IMR-90 (cell line): ENCODE measurements at regions not wholly inside any gene's neighbourhood (a gene's known extent, or its start where the extent isn't known, plus 50 kb on each side); places are given as distances from the start of the nearest gene placed in this dataset.

Source experiments
- ATAC-seq: fragments of 200-7000 bp; cut with Tn5 transposase; 2 replicates; pipeline ENCODE4 v1.9.1; 2020; ENCODE audit warnings: low read depth, mild to moderate bottlenecking, moderate library complexity
- BruUV-seq: library from RNA; stranded (reverse); fragments of 400-500 nt; replicated peaks from 2 replicates; lab custom pipeline; 2021; lab: Mats Ljungman, UMichigan
- CTCF ChIA-PET: fragments of 300-600 bp; formaldehyde crosslinking; extraction: SDS; loops from one replicate; lab custom pipeline; 2021; ENCODE audit warnings: antibody characterized with exemption; lab: Yijun Ruan, JAX
- POLR2A ChIA-PET: fragments of 300-600 bp; sonication (Branson Sonifier 250); formaldehyde crosslinking; loops from one replicate; lab custom pipeline; 2022; ENCODE audit warnings: antibody characterized with exemption; ENCODE audit not compliant: unreplicated experiment; lab: Charles Lee
- DNase-seq: peaks from one replicate; pipeline ENCODE4 v3.0.0; 2013
- H2AFZ ChIP-seq: replicated peaks from 2 replicates; pipeline ENCODE3; 2013; ENCODE audit warnings: low read length, mild to moderate bottlenecking; ENCODE audit not compliant: poor library complexity
- H2AK5ac ChIP-seq: 2 replicates; pipeline ENCODE4 v1.6.1; 2013; ENCODE audit warnings: low read depth, low read length, inconsistent platforms
- H2AK9ac ChIP-seq: replicated peaks from 2 replicates; pipeline ENCODE3; 2013; ENCODE audit warnings: mild to moderate bottlenecking, low read depth, low read length, moderate library complexity; ENCODE audit not compliant: poor library complexity
- H2BK120ac ChIP-seq: 2 replicates; pipeline ENCODE4 v1.6.1; 2013; ENCODE audit warnings: low read depth, low read length, inconsistent platforms
- H2BK15ac ChIP-seq: 3 replicates; pipeline ENCODE4 v1.6.1; 2013; ENCODE audit warnings: low read depth, low read length, inconsistent platforms
- H2BK20ac ChIP-seq: 2 replicates; pipeline ENCODE4 v1.6.1; 2013; ENCODE audit warnings: low read depth, mild to moderate bottlenecking, inconsistent platforms, low read length, moderate library complexity
- H2BK5ac ChIP-seq: 2 replicates; pipeline ENCODE4 v1.6.1; 2013; ENCODE audit warnings: mild to moderate bottlenecking, low read depth, low read length, inconsistent platforms; ENCODE audit not compliant: poor library complexity, severe bottlenecking
- H3K14ac ChIP-seq: replicated peaks from 2 replicates; pipeline ENCODE4 v1.6.1; 2013; ENCODE audit warnings: low read depth, low read length, inconsistent platforms
- H3K18ac ChIP-seq: 2 replicates; pipeline ENCODE4 v1.6.1; 2013; ENCODE audit warnings: low read depth, low read length, control low read depth
- H3K23ac ChIP-seq: 2 replicates; pipeline ENCODE4 v1.6.1; 2013; ENCODE audit warnings: low read depth, low read length, inconsistent platforms
- H3K27ac ChIP-seq: 2 replicates; pipeline ENCODE4 v1.5.1; 2013; ENCODE audit warnings: mild to moderate bottlenecking, control low read depth, low read length; ENCODE audit not compliant: insufficient read depth
- H3K27me3 ChIP-seq: 2 replicates; pipeline ENCODE4 v1.6.1; 2013; ENCODE audit warnings: low read length; ENCODE audit not compliant: control insufficient read depth, insufficient read depth
- H3K36me3 ChIP-seq: 2 replicates; pipeline ENCODE4 v1.6.1; 2013; ENCODE audit warnings: low read length, mixed read lengths; ENCODE audit not compliant: control insufficient read depth, insufficient read depth
- H3K4ac ChIP-seq: 2 replicates; pipeline ENCODE4 v1.6.1; 2013; ENCODE audit warnings: low read depth, low read length, inconsistent platforms
- H3K4me1 ChIP-seq: 2 replicates; pipeline ENCODE4 v1.6.1; 2013; ENCODE audit warnings: low read length, mixed read lengths; ENCODE audit not compliant: control insufficient read depth, insufficient read depth
- H3K4me2 ChIP-seq: 2 replicates; pipeline ENCODE4 v1.6.1; 2013; ENCODE audit warnings: low read depth, mild to moderate bottlenecking, control low read depth, low read length, moderate library complexity
- H3K4me3 ChIP-seq: 2 replicates; pipeline ENCODE4 v1.5.1; 2013; ENCODE audit warnings: low read depth, mild to moderate bottlenecking, control low read depth, low read length, moderate library complexity; ENCODE audit not compliant: insufficient read depth
- H3K56ac ChIP-seq: 2 replicates; pipeline ENCODE4 v1.6.1; 2013; ENCODE audit warnings: low read length, inconsistent platforms; ENCODE audit not compliant: insufficient read depth; ENCODE audit errors: extremely low read depth
- H3K79me1 ChIP-seq, 2 experiments: 2 replicates each; pipeline ENCODE4 v1.6.1; 2013; ENCODE audit warnings: low read length in 2 of 2, inconsistent platforms in 1 of 2, low read depth in 1 of 2
- H3K9ac ChIP-seq: 2 replicates; pipeline ENCODE4 v1.6.1; 2013; ENCODE audit warnings: low read depth, low read length, control low read depth
- H3K9me1 ChIP-seq: 2 replicates; pipeline ENCODE4 v1.6.1; 2013; ENCODE audit warnings: low read length, inconsistent platforms; ENCODE audit not compliant: insufficient read depth
- H3K9me3 ChIP-seq: 2 replicates; pipeline ENCODE4 v1.6.1; 2013; ENCODE audit warnings: low read length; ENCODE audit not compliant: control insufficient read depth, insufficient read depth
- H4K20me1 ChIP-seq: 2 replicates; pipeline ENCODE4 v1.6.1; 2013; ENCODE audit warnings: low read length, inconsistent platforms; ENCODE audit not compliant: insufficient read depth
- H4K5ac ChIP-seq: 2 replicates; pipeline ENCODE4 v1.6.1; 2013; ENCODE audit warnings: mild to moderate bottlenecking, low read depth, low read length, control low read depth
- H4K8ac ChIP-seq, 2 experiments: 2 replicates each; pipeline ENCODE4 v1.6.1; 2013; ENCODE audit warnings: low read depth in 2 of 2, low read length in 2 of 2, control low read depth in 1 of 2, inconsistent platforms in 1 of 2
- H4K91ac ChIP-seq: 2 replicates; pipeline ENCODE4 v1.6.1; 2013; ENCODE audit warnings: low read depth, low read length, inconsistent platforms; ENCODE audit not compliant: insufficient read depth
- BHLHE40 ChIP-seq: fragments of 150-350 bp; IDR thresholded peaks from 2 replicates; pipeline ENCODE4 v1.6.1; 2016; ENCODE audit warnings: mild to moderate bottlenecking, low read depth, low read length
- CEBPB ChIP-seq: IDR thresholded peaks from 2 replicates; pipeline ENCODE4 v1.6.1; 2012; ENCODE audit warnings: low read depth, low read length, improper control_type of control experiment
- CHD1 ChIP-seq: IDR thresholded peaks from 2 replicates; pipeline ENCODE4 v1.6.1; 2012; ENCODE audit warnings: low read depth, low read length, improper control_type of control experiment
- FOS ChIP-seq: fragments of 150-350 bp; IDR thresholded peaks from 2 replicates; pipeline ENCODE4 v1.6.1; 2016; ENCODE audit warnings: low read depth, low read length
- MAFK ChIP-seq: IDR thresholded peaks from 2 replicates; pipeline ENCODE4 v1.6.1; 2012; ENCODE audit warnings: low read depth, low read length, improper control_type of control experiment
- MAZ ChIP-seq: IDR thresholded peaks from 2 replicates; pipeline ENCODE4 v1.6.1; 2012; ENCODE audit warnings: low read depth, mild to moderate bottlenecking, low read length, improper control_type of control experiment, moderate library complexity, borderline replicate concordance
- MXI1 ChIP-seq: IDR thresholded peaks from 2 replicates; pipeline ENCODE4 v1.6.1; 2012; ENCODE audit warnings: low read depth, mild to moderate bottlenecking, low read length, moderate library complexity, borderline replicate concordance
- NFE2L2 ChIP-seq: fragments of 150-350 bp; IDR thresholded peaks from 2 replicates; pipeline ENCODE4 v1.6.1; 2016; ENCODE audit warnings: low read depth, mild to moderate bottlenecking, low read length
- POLR2A ChIP-seq: IDR thresholded peaks from 2 replicates; pipeline ENCODE4 v1.6.1; 2012; ENCODE audit warnings: mild to moderate bottlenecking, low read depth, low read length
- RAD21 ChIP-seq: IDR thresholded peaks from 2 replicates; pipeline ENCODE4 v1.6.1; 2012; ENCODE audit warnings: low read length, improper control_type of control experiment
- RCOR1 ChIP-seq: IDR thresholded peaks from 2 replicates; pipeline ENCODE4 v1.6.1; 2012; ENCODE audit warnings: mild to moderate bottlenecking, low read length, improper control_type of control experiment; ENCODE audit not compliant: insufficient replicate concordance
- RFX5 ChIP-seq: IDR thresholded peaks from 2 replicates; pipeline ENCODE4 v1.8.0; 2012; ENCODE audit warnings: low read depth, mild to moderate bottlenecking, low read length, moderate library complexity
- SMC3 ChIP-seq: fragments of 150-350 bp; IDR thresholded peaks from 2 replicates; pipeline ENCODE4 v1.6.1; 2016; ENCODE audit warnings: low read depth, mild to moderate bottlenecking, antibody characterized with exemption, low read length, moderate library complexity
- WGBS, 2 experiments: methylation state at CpG; one replicate each; pipeline versions ENCODE4 v1.1.5 to v1.1.7; 2013; ENCODE audit warnings: missing lambda C conversion rate in 2 of 2; ENCODE audit not compliant: insufficient read length in 1 of 2; ENCODE audit errors: extremely low coverage in 2 of 2; 5-methylcytosine and 5-hydroxymethylcytosine counted together
- dilution Hi-C: fragments of 300-500 bp; cut with HindIII; formaldehyde crosslinking; loops from one replicate; pipeline ENCODE4 v1.14.3; 2018; ENCODE audit warnings: low sequenced_read_pairs; ENCODE audit not compliant: unreplicated experiment
- in situ Hi-C: fragments of 300-500 bp; cut with MboI; formaldehyde crosslinking; loops from 3 replicates; pipeline ENCODE4 v1.14.3; 2019; ENCODE audit warnings: low sequenced_read_pairs, inconsistent platforms, mixed read lengths
- intact Hi-C: fragments of 100-400 bp; cut with micrococcal nuclease; formaldehyde crosslinking; loops from 2 replicates; pipeline ENCODE4 v1.10.0; 2022
- TF ChIP-seq, protein P1 (sequence below): fragments of 150-350 bp; IDR thresholded peaks from 2 replicates; pipeline ENCODE4 v1.6.1; 2017; ENCODE audit warnings: mild to moderate bottlenecking, antibody characterized with exemption, low read length, low read depth
- TF ChIP-seq, protein P2 (sequence below): fragments of 150-350 bp; IDR thresholded peaks from 2 replicates; pipeline ENCODE4 v1.6.1; 2016; ENCODE audit warnings: low read depth, mild to moderate bottlenecking, low read length, moderate library complexity, borderline replicate concordance
- TF ChIP-seq, protein P3 (sequence below): conservative IDR thresholded peaks from 2 replicates; pipeline ENCODE4 v1.5.1; 2012; ENCODE audit warnings: mild to moderate bottlenecking, low read depth, low read length, improper control_type of control experiment

DNA sequence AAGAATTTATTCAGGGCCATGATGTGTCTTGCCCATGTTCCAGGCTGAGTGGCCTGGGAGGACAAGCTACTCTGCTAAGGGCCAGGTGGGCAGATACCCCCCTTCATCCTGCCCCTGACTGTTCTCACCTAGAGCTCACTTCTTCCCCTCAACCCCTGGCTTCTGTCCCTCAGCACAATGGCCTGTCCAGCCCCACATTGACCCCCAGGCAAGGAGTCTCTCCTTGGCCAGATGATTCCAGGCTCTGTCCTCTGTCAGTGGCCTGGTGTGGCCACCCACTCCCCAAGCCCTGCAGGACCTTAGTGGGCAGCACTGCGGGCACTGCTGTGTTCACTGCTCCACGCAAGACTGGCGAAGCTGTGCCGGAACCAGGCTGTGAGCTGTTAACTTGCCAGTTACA is 460.0 kb downstream of the MATN1 start:
- H4K8ac ChIP-seq, result no peak overlapping the region
- CTCF ChIA-PET, result no interaction called here
- in situ Hi-C loops, result no loop called here
- H3K23ac ChIP-seq, result no peak overlapping the region
- H4K91ac ChIP-seq, result no peak overlapping the region
- no peak overlapping the region for H2BK15ac ChIP-seq
- no peak overlapping the region for H3K27ac ChIP-seq
- H3K4me3 ChIP-seq, result no peak overlapping the region
- H3K9me3 ChIP-seq, result no peaks in the 10 kb centered on the region
- H3K4ac ChIP-seq, result no peak overlapping the region
- POLR2A ChIA-PET, result no interaction called here
- no peaks in the 10 kb centered on the region for H3K27me3 ChIP-seq
- no peak overlapping the region for H2BK120ac ChIP-seq
- WGBS, 2 experiments, result no CpG with 5 or more reads among the region's 4 CpGs
- no peak overlapping the region for H3K14ac ChIP-seq
- dilution Hi-C loops, result no loop called here
- no peaks in the 10 kb centered on the region for H3K79me1 ChIP-seq
- no peak overlapping the region for H2AK5ac ChIP-seq
- no peaks in the 10 kb centered on the region; the same call in 1 of the 2 replicates for H3K9me1 ChIP-seq
- H4K5ac ChIP-seq, result no peak overlapping the region
- H2AFZ ChIP-seq, result no peak overlapping the region
- H3K56ac ChIP-seq, result no peak overlapping the region
- H3K4me1 ChIP-seq, result no peaks in the 10 kb centered on the region
- no peaks in the 10 kb centered on the region for H3K36me3 ChIP-seq
- DNase-seq (no peak), ATAC-seq (no peak)
- H2BK5ac ChIP-seq, result no peak overlapping the region
- H3K18ac ChIP-seq, result no peak overlapping the region
- no peaks in the 10 kb centered on the region for H4K20me1 ChIP-seq
- H3K4me2 ChIP-seq, result no peak overlapping the region
- no peak overlapping the region for H2AK9ac ChIP-seq
- no peak overlapping the region for H3K9ac ChIP-seq
- TF ChIP-seq NFE2L2, result no peak
- TF ChIP-seq, protein P1, sequence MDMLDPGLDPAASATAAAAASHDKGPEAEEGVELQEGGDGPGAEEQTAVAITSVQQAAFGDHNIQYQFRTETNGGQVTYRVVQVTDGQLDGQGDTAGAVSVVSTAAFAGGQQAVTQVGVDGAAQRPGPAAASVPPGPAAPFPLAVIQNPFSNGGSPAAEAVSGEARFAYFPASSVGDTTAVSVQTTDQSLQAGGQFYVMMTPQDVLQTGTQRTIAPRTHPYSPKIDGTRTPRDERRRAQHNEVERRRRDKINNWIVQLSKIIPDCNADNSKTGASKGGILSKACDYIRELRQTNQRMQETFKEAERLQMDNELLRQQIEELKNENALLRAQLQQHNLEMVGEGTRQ, result no peak
- TF ChIP-seq MAFK, result no peak
- no peak for TF ChIP-seq MXI1
- TF ChIP-seq RFX5, result no peak
- TF ChIP-seq MAZ, result no peak
- TF ChIP-seq CEBPB, result no peak
- TF ChIP-seq, protein P2, sequence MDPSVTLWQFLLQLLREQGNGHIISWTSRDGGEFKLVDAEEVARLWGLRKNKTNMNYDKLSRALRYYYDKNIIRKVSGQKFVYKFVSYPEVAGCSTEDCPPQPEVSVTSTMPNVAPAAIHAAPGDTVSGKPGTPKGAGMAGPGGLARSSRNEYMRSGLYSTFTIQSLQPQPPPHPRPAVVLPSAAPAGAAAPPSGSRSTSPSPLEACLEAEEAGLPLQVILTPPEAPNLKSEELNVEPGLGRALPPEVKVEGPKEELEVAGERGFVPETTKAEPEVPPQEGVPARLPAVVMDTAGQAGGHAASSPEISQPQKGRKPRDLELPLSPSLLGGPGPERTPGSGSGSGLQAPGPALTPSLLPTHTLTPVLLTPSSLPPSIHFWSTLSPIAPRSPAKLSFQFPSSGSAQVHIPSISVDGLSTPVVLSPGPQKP, result no peak
- TF ChIP-seq, protein P3, sequence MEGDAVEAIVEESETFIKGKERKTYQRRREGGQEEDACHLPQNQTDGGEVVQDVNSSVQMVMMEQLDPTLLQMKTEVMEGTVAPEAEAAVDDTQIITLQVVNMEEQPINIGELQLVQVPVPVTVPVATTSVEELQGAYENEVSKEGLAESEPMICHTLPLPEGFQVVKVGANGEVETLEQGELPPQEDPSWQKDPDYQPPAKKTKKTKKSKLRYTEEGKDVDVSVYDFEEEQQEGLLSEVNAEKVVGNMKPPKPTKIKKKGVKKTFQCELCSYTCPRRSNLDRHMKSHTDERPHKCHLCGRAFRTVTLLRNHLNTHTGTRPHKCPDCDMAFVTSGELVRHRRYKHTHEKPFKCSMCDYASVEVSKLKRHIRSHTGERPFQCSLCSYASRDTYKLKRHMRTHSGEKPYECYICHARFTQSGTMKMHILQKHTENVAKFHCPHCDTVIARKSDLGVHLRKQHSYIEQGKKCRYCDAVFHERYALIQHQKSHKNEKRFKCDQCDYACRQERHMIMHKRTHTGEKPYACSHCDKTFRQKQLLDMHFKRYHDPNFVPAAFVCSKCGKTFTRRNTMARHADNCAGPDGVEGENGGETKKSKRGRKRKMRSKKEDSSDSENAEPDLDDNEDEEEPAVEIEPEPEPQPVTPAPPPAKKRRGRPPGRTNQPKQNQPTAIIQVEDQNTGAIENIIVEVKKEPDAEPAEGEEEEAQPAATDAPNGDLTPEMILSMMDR, result no peak
- no peak for TF ChIP-seq POLR2A
- TF ChIP-seq RAD21, result no peak
- TF ChIP-seq CHD1, result no peak
- TF ChIP-seq RCOR1, result no peak
- no peak for TF ChIP-seq BHLHE40
- TF ChIP-seq SMC3, result no peak
- no peak for TF ChIP-seq FOS
- H2BK20ac ChIP-seq, result no peak overlapping the region
- BruUV-seq, result no TSS peak
- intact Hi-C loops, result no loop called here
